GM23338 (cell line): ENCODE measurements at regions not wholly inside any gene's neighbourhood (a gene's known extent, or its start where the extent isn't known, plus 50 kb on each side); places are given as distances from the start of the nearest gene placed in this dataset.

Experiments
- ATAC-seq: fragments of 200-7000 bp; cut with Tn5 transposase; 3 replicates; pipeline ENCODE4 v1.9.1; 2020
- DNase-seq: peaks from one replicate; pipeline ENCODE4 v3.0.0-alpha.2; 2015; ENCODE audit warnings: low spot score
- H2AFZ ChIP-seq: fragments of 200-600 bp; sonication (generic); 2 replicates; pipeline ENCODE4 v1.8.0; 2016; ENCODE audit warnings: antibody characterized with exemption, mild to moderate bottlenecking, moderate library complexity
- H3F3A ChIP-seq: fragments of 200-600 bp; sonication (generic); replicated peaks from 2 replicates; pipeline ENCODE4 v1.8.0; 2017; ENCODE audit warnings: antibody characterized with exemption, mixed run types, low read depth
- H3K27ac ChIP-seq: fragments of 200-600 bp; sonication (generic); 2 replicates; pipeline ENCODE4 v1.6.1; 2016; ENCODE audit warnings: low read depth
- H3K27me3 ChIP-seq: fragments of 200-600 bp; sonication (generic); 2 replicates; pipeline ENCODE4 v1.8.0; 2016; ENCODE audit warnings: mild to moderate bottlenecking, mixed run types, moderate library complexity; ENCODE audit not compliant: insufficient read depth
- H3K36me3 ChIP-seq: fragments of 200-600 bp; sonication (generic); 2 replicates; pipeline ENCODE4 v1.8.0; 2016; ENCODE audit warnings: mild to moderate bottlenecking; ENCODE audit not compliant: insufficient read depth
- H3K4me1 ChIP-seq: fragments of 200-600 bp; sonication (generic); 2 replicates; pipeline ENCODE4 v1.8.0; 2016; ENCODE audit warnings: mild to moderate bottlenecking, moderate library complexity; ENCODE audit not compliant: insufficient read depth
- H3K4me2 ChIP-seq: fragments of 200-600 bp; sonication (generic); 2 replicates; pipeline ENCODE4 v1.7.1; 2017; ENCODE audit warnings: mixed run types
- H3K4me3 ChIP-seq: fragments of 200-600 bp; sonication (generic); 2 replicates; pipeline ENCODE4 v1.6.1; 2016; ENCODE audit warnings: mixed run types
- H3K79me2 ChIP-seq: fragments of 200-600 bp; sonication (generic); replicated peaks from 2 replicates; pipeline ENCODE4 v1.8.0; 2017; ENCODE audit warnings: mild to moderate bottlenecking; ENCODE audit not compliant: insufficient read depth
- H3K9me2 ChIP-seq: fragments of 200-600 bp; sonication (generic); 2 replicates; pipeline ENCODE4 v1.8.0; 2017; ENCODE audit not compliant: insufficient read depth
- H4K20me1 ChIP-seq: fragments of 200-600 bp; sonication (generic); replicated peaks from 2 replicates; pipeline ENCODE4 v1.8.0; 2017; ENCODE audit warnings: mild to moderate bottlenecking; ENCODE audit not compliant: insufficient read depth
- H3K27ac Mint-ChIP-seq: 2 replicates; pipeline ENCODE4 v1.8.0; 2020; ENCODE audit warnings: inconsistent platforms, mild to moderate bottlenecking, moderate library complexity, mixed read lengths
- H3K27me3 Mint-ChIP-seq: 3 replicates; pipeline ENCODE4 v1.8.0; 2022; ENCODE audit warnings: low read depth, mild to moderate bottlenecking, moderate library complexity, mixed read lengths, inconsistent platforms; ENCODE audit not compliant: insufficient read depth, poor library complexity
- H3K36me3 Mint-ChIP-seq: 3 replicates; pipeline ENCODE4 v1.8.0; 2021; ENCODE audit warnings: low read depth, mild to moderate bottlenecking, inconsistent platforms, moderate library complexity, mixed read lengths
- H3K4me1 Mint-ChIP-seq: 3 replicates; pipeline ENCODE4 v1.8.0; 2020; ENCODE audit warnings: mild to moderate bottlenecking, inconsistent platforms, mixed read lengths
- H3K4me3 Mint-ChIP-seq: 3 replicates; pipeline ENCODE4 v1.8.0; 2021; ENCODE audit warnings: moderate library complexity, mild to moderate bottlenecking, inconsistent platforms, mixed read lengths
- H3K9me3 Mint-ChIP-seq: 3 replicates; pipeline ENCODE4 v1.8.0; 2020; ENCODE audit warnings: moderate library complexity, mild to moderate bottlenecking, inconsistent platforms, mixed read lengths
- CREB1 ChIP-seq: fragments of 250-450 bp; sonication (Bioruptor Pico); IDR thresholded peaks from 2 replicates; pipeline ENCODE4 v1.5.0; 2020; ENCODE audit warnings: low read depth, mild to moderate bottlenecking, moderate library complexity
- CTCF ChIP-seq, 2 experiments: fragments of 200-600 bp in 1 of 2; sonication (generic) in 1 of 2; conservative IDR thresholded peaks; 2 replicates each; pipeline versions ENCODE4 v1.5.1 to v1.6.1; 2016 to 2017; ENCODE audit warnings: antibody characterized with exemption in 2 of 2, low read depth in 2 of 2, mild to moderate bottlenecking in 2 of 2, moderate library complexity in 1 of 2
- EZH2 ChIP-seq: fragments of 200-600 bp; sonication (generic); IDR thresholded peaks from one replicate; pipeline ENCODE4 v1.8.0; 2017; ENCODE audit warnings: antibody characterized with exemption, mild to moderate bottlenecking, low read depth; ENCODE audit not compliant: unreplicated experiment
- EZH2phosphoT487 ChIP-seq: fragments of 200-600 bp; sonication (generic); IDR thresholded peaks from one replicate; pipeline ENCODE4 v1.8.1; 2018; ENCODE audit warnings: antibody characterized with exemption; ENCODE audit not compliant: unreplicated experiment
- JUNB ChIP-seq: IDR thresholded peaks from one replicate; pipeline ENCODE4 v1.6.1; 2016; ENCODE audit warnings: antibody characterized with exemption; ENCODE audit not compliant: unreplicated experiment
- NANOG ChIP-seq: IDR thresholded peaks from 2 replicates; pipeline ENCODE4 v1.6.1; 2016; ENCODE audit warnings: antibody characterized with exemption, borderline replicate concordance
- POLR2AphosphoS5 ChIP-seq: IDR thresholded peaks from 2 replicates; pipeline ENCODE4 v1.6.1; 2016; ENCODE audit warnings: antibody characterized with exemption, low read depth
- STAT1 ChIP-seq: IDR thresholded peaks from one replicate; pipeline ENCODE4 v1.6.1; 2016; ENCODE audit warnings: antibody characterized with exemption; ENCODE audit not compliant: unreplicated experiment
- ZNF114 ChIP-seq: fragments of 250-450 bp; sonication (Bioruptor Pico); IDR thresholded peaks from 2 replicates; pipeline ENCODE4 v1.5.0; 2020; ENCODE audit warnings: mild to moderate bottlenecking, moderate library complexity
- ZNF331 ChIP-seq: fragments of 250-450 bp; sonication (Bioruptor Pico); IDR thresholded peaks from 2 replicates; pipeline ENCODE4 v1.5.0; 2020; ENCODE audit warnings: low read depth, mild to moderate bottlenecking, moderate library complexity
- ZNF462 ChIP-seq: fragments of 250-450 bp; sonication (Bioruptor Pico); IDR thresholded peaks from 2 replicates; pipeline ENCODE4 v1.5.0; 2020; ENCODE audit warnings: mild to moderate bottlenecking, moderate library complexity
- TF ChIP-seq, protein P1 (sequence below): IDR thresholded peaks from 2 replicates; pipeline ENCODE4 v1.6.1; 2016; ENCODE audit warnings: antibody characterized with exemption
- TF ChIP-seq, protein P2 (sequence below): IDR thresholded peaks from one replicate; pipeline ENCODE4 v1.6.1; 2018; ENCODE audit warnings: antibody characterized with exemption; ENCODE audit not compliant: unreplicated experiment

- no peaks in the 10 kb centered on the region for H3K4me1 ChIP-seq
- Mint-ChIP-seq H3K27me3 (peaks cover 14% of the 10 kb centered on the region), H3K4me3 (no peak overlapping the region), H3K4me1 (peaks cover 11% of the 10 kb centered on the region), H3K36me3 (no peaks in the 10 kb centered on the region), H3K27ac (no peak overlapping the region), H3K9me3 (no peaks in the 10 kb centered on the region)
- H3K4me2 ChIP-seq: no peak overlapping the region
- DNase-seq: no peak
- no peak overlapping the region for H3K27ac ChIP-seq
- no peaks in the 10 kb centered on the region for H3K36me3 ChIP-seq
- TF ChIP-seq, protein P1, sequence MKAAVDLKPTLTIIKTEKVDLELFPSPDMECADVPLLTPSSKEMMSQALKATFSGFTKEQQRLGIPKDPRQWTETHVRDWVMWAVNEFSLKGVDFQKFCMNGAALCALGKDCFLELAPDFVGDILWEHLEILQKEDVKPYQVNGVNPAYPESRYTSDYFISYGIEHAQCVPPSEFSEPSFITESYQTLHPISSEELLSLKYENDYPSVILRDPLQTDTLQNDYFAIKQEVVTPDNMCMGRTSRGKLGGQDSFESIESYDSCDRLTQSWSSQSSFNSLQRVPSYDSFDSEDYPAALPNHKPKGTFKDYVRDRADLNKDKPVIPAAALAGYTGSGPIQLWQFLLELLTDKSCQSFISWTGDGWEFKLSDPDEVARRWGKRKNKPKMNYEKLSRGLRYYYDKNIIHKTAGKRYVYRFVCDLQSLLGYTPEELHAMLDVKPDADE: no peak
- no peak for TF ChIP-seq CREB1 (CRISPR knock-in tag)
- no peak for TF ChIP-seq ZNF331 (CRISPR knock-in tag)
- no peak for TF ChIP-seq JUNB
- TF ChIP-seq, protein P2, sequence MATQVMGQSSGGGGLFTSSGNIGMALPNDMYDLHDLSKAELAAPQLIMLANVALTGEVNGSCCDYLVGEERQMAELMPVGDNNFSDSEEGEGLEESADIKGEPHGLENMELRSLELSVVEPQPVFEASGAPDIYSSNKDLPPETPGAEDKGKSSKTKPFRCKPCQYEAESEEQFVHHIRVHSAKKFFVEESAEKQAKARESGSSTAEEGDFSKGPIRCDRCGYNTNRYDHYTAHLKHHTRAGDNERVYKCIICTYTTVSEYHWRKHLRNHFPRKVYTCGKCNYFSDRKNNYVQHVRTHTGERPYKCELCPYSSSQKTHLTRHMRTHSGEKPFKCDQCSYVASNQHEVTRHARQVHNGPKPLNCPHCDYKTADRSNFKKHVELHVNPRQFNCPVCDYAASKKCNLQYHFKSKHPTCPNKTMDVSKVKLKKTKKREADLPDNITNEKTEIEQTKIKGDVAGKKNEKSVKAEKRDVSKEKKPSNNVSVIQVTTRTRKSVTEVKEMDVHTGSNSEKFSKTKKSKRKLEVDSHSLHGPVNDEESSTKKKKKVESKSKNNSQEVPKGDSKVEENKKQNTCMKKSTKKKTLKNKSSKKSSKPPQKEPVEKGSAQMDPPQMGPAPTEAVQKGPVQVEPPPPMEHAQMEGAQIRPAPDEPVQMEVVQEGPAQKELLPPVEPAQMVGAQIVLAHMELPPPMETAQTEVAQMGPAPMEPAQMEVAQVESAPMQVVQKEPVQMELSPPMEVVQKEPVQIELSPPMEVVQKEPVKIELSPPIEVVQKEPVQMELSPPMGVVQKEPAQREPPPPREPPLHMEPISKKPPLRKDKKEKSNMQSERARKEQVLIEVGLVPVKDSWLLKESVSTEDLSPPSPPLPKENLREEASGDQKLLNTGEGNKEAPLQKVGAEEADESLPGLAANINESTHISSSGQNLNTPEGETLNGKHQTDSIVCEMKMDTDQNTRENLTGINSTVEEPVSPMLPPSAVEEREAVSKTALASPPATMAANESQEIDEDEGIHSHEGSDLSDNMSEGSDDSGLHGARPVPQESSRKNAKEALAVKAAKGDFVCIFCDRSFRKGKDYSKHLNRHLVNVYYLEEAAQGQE: no peak
- no peak for TF ChIP-seq EZH2
- no peak for TF ChIP-seq NANOG
- no peak for TF ChIP-seq CTCF (conservative IDR thresholded peaks at IDR 0.05; ENCODE audit: low read depth in 2 of 2)
- no peak for TF ChIP-seq EZH2phosphoT487
- TF ChIP-seq POLR2AphosphoS5: no peak
- TF ChIP-seq ZNF462: no peak
- TF ChIP-seq ZNF114 (CRISPR knock-in tag): no peak
- no peak for TF ChIP-seq STAT1
- no peak overlapping the region for H2AFZ ChIP-seq
- no peaks in the 10 kb centered on the region for H4K20me1 ChIP-seq
- H3K9me2 ChIP-seq: no peaks in the 10 kb centered on the region
- ATAC-seq: no peak
- no peaks in the 10 kb centered on the region for H3K79me2 ChIP-seq
- no peaks in the 10 kb centered on the region for H3F3A ChIP-seq
- H3K4me3 ChIP-seq: no peak overlapping the region
- no peaks in the 10 kb centered on the region for H3K27me3 ChIP-seq
Measured at GRCh38 chr20:57004951-57005933, 261.2 kb downstream of the BMP7 start.
